ENCODE measurements at regions not wholly inside any gene's neighbourhood (a gene's known extent, or its start where the extent isn't known, plus 50 kb on each side); places are given as distances from the start of the nearest gene placed in this dataset.
A peak's percentile ranks its signal among the peaks of the same experiment; 100 is the strongest.

DNA sequence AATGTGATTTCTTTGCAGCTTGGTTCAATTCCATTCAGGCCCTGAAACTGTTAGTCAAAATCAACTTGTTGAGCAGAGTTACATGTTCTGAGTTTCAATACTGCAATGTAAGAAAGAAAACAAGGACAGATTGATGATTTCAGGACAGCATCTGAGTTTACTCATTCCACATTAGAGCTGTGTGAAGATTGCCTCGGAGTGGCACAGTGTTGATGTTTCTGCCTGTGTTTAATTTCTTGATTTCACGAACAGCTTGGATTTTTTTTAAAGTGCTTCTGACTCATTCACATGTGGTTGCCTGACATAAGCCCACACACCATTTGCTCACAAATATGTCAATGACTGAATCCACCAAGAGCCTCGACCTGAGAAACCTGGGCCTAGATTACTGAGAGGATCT is 101.2 kb upstream of the PARD3 start:
- TF ChIP-seq GATA3 (IDR thresholded peaks at IDR 0.05; ENCODE audit: low read depth, low read length) (no peak), GATA2 (IDR thresholded peaks at IDR 0.05; ENCODE audit: low read depth, low read length) (no peak)

DNA sequence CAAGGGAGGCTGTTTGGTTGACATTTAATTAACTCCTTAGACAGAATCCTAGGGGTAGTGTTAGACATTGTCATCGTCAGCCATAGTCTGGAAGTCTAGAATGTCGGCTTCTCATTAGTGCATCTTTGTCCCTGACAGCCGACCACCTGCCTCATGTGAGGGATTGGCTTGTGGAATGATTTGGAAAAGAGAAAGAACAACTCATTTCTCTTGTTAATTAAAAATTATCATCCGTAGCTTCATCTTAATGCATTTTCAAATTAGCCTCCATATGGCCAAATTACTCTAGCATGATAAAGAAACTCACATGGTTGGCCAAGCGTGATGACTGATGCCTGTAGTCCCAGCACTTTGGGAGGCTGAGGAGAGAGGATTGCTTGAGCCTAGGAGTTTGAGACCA is 97.7 kb upstream of the PARD3 start:
- no peak for TF ChIP-seq GATA3 (IDR thresholded peaks at IDR 0.05; ENCODE audit: low read depth, low read length)
- no peak for TF ChIP-seq GATA2 (IDR thresholded peaks at IDR 0.05; ENCODE audit: low read depth, low read length)

DNA sequence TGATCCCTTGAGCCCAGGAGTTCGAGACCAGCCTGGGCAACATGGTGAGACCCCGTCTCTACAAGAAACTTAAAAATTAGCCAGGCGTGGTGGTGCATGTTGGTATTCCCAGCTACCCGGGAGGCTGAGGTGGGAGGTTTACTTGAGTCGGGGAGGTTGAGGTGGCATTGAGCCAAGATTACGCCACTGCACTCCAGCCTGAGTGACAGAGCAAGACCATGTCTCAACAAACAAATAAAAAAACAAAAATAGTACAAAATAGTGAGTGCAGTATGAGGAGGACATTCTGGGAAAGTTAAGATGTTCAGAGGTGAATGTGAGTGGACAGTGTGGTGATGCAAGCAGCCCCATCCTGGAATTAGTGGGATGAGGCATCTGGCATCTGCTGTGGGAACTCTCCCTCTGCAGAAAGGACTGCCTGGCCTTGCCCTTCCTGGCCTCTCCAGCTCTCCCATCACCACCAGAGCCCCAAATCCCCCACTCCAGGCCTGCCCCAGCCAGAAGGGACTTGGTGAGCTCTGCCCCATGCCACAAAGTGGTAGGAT is 96.6 kb upstream of the PARD3 start:
- TF ChIP-seq GATA3 (IDR thresholded peaks at IDR 0.05; ENCODE audit: low read depth, low read length) (no peak), GATA2 (IDR thresholded peaks at IDR 0.05; ENCODE audit: low read depth, low read length) (no peak)

DNA sequence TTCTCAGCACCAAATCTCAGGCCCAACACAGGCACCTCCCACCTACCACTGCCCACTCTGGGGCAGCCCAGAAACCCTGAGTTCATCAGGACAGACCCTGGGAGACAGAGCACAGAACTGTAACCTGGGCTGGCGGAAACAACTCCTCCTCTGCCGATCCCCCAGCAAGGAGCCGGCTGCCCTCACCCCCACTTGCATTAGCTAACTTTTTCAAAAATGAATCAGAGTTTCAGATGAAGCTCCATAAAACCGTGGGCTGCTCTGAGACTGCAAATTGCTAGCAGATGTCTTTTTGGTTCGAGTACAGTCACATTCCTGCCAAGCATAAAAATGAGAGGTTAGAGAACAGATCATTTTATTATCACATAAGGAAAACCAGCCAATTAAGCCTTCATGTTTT is 93.4 kb upstream of the PARD3 start:
- TF ChIP-seq GATA3 (IDR thresholded peaks at IDR 0.05; ENCODE audit: low read depth, low read length): no peak
- TF ChIP-seq GATA2 (IDR thresholded peaks at IDR 0.05; ENCODE audit: low read depth, low read length): no peak

DNA sequence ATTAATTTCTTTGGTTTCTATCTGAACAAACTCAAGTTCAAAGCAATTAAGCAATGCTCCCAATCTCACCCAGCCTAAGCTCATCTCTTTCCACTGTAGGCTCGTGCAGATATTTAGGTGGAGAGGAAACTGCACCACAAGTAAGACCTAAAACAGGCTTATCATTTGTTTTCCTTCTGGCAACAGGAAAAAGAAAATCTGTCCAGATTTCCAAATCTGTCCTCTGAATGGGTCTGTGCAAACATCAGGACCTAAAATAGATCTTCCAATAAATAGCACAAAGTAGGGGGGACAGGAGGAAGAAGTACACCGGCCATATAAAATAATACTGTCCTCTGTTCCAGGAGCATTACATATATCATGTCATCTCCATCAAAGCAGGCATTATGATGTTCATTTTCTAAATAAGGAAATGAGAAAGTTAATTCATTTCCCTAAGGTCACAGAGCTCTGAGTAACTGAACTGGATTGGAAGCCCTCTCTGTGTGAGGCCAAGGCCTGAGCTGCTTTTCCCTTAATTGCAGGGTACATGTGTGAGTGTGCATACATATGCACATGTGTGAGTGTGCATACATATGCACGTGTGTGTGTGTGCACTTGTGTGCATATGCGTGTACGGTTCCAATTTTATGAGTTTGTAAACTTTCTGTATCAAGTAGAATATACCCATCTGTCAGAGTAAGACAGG is 92.8 kb upstream of the PARD3 start:
- TF ChIP-seq GATA2 (IDR thresholded peaks at IDR 0.05; ENCODE audit: low read depth, low read length) (no peak), GATA3 (IDR thresholded peaks at IDR 0.05; ENCODE audit: low read depth, low read length) (no peak)

DNA sequence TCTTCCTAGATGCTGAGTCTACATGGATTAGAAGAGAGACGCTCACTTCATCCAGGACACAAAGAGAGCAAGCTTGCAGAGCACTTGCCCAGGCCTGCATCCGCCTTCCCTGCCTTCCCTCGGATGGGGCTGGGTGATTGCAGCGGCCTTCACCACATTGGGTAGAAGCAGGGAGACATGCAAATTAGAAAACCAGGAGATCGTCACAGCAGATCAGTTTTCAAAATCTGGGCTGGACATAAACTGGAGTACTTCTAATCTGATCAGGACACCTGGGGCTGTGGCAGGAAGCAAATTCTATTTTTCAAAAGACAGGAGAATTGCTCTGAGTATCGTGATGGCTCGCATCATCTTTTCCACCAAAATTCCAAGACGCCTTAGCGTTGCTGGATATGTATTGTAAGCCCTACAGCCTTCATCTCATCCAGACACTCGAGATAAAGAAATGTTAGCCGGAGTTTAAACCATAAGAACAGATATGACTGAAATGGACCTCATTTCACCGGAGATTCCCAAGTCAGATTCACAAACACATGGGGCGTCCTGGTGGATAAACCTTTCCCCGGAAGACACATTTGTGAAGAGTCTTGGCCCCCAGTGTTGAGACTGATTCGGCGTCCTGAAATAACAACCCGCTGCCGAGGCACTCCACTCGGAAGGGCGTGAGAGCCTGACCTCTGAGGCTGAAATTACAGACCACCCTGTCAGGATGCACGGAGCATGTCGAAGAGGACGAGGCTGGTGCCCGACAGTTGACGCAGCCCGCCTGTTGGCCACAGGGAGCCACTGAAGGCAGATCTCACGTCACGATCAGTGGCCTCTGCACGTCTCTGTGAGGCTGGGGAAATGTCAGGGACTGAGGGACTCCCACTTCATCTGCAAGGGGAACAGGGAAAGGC is 91.2 kb upstream of the PARD3 start:
- TF ChIP-seq GATA2 (IDR thresholded peaks at IDR 0.05; ENCODE audit: low read depth, low read length) (peak; percentile 66), GATA3 (IDR thresholded peaks at IDR 0.05; ENCODE audit: low read depth, low read length) (peak; percentile 15; the same call in 1 of the 2 replicates)

DNA sequence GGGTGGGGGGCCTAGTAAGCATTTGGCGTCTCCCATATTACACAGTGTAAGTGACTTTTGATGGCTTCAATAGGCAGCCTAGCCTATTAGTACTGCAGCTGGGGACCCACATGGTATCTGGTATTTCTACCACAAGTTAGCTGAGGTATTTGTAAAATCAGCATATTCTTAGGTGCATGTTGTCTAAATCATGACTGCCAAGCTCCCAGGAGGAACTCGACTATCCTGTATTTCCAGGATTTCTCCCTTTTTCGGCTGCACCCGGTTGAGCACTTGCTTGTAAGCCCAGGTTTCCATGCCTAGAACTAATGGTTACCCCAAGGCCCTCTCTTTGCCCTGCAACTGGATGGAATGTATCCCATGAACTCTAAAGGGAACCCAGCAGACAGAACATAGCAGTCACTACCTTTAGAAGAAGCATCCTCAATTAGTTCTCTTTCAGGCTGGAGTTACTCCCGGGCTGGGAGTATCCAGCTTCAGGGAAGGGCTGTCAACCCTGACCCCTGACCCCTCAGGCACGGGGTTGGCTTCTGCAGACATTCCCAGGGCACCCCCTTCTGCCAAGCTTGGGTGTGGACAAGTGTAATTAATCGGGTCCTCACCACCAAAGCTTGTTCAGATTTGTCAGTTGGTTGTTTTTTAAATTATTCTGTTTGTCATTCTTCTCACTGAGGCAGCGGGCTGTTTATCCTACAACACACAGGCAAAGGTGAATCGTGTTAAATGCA is 90.3 kb upstream of the PARD3 start:
- TF ChIP-seq GATA2 (IDR thresholded peaks at IDR 0.05; ENCODE audit: low read depth, low read length): no peak
- no peak for TF ChIP-seq GATA3 (IDR thresholded peaks at IDR 0.05; ENCODE audit: low read depth, low read length)

DNA sequence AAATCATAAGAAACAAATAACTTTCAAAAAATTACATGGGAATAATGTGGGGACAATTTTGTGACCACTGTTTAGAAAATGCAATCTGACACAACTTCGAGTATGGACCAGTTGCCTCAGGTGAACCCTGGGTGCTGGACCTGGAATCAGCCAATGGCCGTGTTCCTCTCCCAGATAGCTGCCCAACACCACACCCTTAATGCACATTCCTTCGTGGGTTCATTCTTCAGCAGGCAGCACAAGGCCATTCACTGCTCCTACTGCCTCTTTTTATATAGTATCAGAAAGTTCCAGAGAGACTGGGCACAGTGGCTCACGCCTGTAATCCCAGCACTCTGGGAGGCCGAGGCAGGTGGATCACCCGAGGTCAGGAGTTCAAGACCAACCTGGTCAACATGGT is 89.1 kb upstream of the PARD3 start:
- TF ChIP-seq GATA3 (IDR thresholded peaks at IDR 0.05; ENCODE audit: low read depth, low read length): no peak
- no peak for TF ChIP-seq GATA2 (IDR thresholded peaks at IDR 0.05; ENCODE audit: low read depth, low read length)

DNA sequence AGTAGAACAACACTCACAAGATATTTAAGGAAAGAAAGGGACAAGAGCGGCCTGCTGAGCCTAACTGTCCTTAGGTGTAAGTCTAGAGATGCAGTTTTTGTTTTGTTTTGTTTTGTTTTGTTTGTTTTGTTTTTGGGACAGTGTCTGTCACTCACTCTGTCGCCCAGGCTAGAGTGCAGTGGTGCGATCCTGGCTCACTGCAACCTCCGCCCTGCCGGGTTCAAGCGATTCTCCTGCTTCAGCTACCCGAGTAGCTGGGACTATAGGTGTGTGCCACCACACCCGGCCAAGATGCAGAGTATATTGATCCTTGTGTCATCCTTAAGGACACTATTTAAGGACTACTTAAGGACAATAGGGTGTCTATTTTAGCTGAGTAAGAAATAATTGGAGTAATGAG is 84.1 kb upstream of the PARD3 start:
- no peak for TF ChIP-seq GATA2 (IDR thresholded peaks at IDR 0.05; ENCODE audit: low read depth, low read length)
- no peak for TF ChIP-seq GATA3 (IDR thresholded peaks at IDR 0.05; ENCODE audit: low read depth, low read length)

DNA sequence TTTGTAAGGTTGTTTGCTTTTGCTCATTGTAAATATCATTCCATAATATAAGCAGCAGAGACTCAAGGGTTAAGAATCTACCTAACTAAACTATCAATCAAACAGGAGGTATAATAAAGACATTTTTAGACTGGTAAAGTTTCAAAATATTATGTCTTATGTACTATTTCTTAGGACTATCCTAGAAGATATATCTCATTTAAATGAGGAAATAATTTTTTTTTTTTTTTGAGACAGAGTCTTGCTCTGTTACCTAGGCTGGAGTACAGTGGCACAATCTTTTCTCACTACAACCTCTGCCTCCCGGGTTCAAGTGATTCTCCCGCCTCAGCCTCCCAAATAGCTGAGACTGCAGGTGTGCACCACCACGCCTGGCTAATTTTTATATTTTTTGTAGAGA is 80.9 kb upstream of the PARD3 start:
- TF ChIP-seq GATA3 (IDR thresholded peaks at IDR 0.05; ENCODE audit: low read depth, low read length): no peak
- no peak for TF ChIP-seq GATA2 (IDR thresholded peaks at IDR 0.05; ENCODE audit: low read depth, low read length)

DNA sequence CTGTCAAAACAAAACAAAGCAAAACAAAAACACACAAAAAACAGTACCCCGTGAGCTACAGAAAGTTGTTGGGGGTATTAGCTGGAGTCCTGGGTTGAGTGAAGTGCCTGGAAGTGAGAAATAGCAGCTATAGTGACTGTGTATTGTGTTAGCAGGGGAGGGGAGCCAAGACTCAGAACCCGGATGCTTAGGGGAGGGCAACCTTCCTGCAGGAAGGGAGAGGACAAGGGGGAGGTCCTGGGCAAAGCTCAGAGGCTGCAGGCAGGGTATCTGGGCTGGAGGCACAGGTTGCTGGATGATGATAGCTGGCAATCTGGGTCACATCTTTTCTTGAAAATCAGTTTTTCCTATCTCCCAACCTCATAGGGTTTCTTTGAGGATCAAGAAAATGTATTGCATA is 75.8 kb upstream of the PARD3 start:
- TF ChIP-seq GATA2 (IDR thresholded peaks at IDR 0.05; ENCODE audit: low read depth, low read length): no peak
- no peak for TF ChIP-seq GATA3 (IDR thresholded peaks at IDR 0.05; ENCODE audit: low read depth, low read length)

DNA sequence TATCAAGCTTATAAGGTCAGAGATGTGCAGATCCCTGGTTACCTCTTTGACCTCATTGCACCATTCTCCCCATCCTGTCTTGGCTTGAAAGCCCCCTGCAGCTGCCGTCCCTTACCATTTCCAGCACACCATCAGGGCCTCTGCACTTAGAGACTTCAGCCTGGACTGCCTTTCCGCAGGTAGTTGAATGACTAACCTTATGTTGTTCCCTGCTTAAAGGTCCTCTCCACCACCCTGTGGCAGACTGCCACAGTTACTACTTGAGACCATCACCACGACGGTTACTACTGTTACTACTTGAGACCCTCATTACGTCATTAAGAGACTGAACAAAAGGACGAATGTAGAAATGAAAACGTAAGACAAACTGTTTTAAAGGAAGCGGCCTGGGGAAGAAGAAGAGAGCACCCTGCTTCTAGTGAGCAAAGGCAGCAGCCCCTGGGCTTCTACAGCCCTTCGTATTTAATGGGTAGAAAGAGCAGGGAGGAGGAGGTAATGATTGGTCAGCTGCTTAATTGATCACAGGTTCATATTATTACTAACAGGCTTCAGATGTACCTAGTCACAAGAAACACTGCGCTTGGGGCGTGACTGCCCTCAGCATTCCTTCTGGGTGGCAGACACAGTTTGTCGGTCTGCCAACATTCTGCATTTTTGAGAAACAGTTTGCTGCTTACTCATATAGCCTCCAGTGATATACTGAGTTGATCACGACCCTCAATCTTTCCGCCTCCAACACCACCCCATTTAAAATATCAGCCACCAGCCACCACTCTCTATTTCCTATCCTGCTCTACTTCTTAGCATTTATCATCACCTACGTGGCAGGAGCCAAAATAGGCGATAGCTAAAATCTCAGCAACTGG is 74.1 kb upstream of the PARD3 start:
- no peak for TF ChIP-seq GATA3 (IDR thresholded peaks at IDR 0.05; ENCODE audit: low read depth, low read length)
- no peak for TF ChIP-seq GATA2 (IDR thresholded peaks at IDR 0.05; ENCODE audit: low read depth, low read length)

DNA sequence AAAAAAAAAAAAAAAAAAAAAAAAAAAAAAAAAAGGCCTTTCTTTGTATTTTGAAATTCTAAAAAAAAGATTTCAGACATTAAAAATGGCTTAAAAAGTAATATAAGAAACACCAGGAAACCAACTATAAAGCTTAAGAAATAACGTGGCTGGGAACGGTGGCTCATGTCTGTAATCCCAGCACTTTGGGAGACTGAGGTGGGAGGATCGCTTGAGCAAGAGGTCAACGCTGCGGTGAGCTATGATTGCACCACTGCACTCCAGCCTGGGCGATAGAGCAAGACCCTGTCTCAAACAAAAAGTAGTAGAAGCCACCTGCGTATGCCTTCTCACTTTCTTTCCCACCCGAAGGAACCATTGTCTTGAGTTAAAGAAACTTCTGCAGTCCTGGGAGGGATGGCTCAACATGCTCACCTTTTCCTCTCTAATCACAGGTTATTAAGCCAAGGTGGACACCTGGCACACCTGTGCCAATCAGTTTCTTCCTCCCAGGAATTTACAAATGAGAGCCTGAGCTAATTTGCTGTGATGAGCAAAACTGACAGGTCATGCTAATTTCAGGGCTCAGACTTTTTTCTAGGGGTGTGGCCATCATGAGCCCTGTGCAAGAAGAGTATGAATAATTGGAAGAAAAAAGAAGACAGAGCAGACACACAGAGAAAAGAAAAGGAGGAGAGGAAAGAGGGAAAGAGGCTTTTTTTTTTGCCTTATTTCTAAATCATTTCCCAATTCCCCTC is 72.0 kb upstream of the PARD3 start:
- TF ChIP-seq GATA2 (IDR thresholded peaks at IDR 0.05; ENCODE audit: low read depth, low read length): no peak

Measured in SH-SY5Y (cell line).